Suprapubic skin (tissue), 4 donors: ENCODE measurements at regions not wholly inside any gene's neighbourhood (a gene's known extent, or its start where the extent isn't known, plus 50 kb on each side); places are given as distances from the start of the nearest gene placed in this dataset.

Experiments used
- DNase-seq, 2 donors: peaks; one replicate each; pipeline ENCODE4 v3.0.0-alpha.2; 2019; ENCODE audit warnings: low spot score in 2 of 2
- H3K27ac ChIP-seq: fragments of 200-600 bp; sonication (generic); one replicate; pipeline ENCODE4 v1.5.1; 2019
- H3K27me3 ChIP-seq: fragments of 200-600 bp; sonication (generic); one replicate; pipeline ENCODE4 v1.5.1; 2019
- H3K36me3 ChIP-seq: fragments of 200-600 bp; sonication (generic); one replicate; pipeline ENCODE4 v1.5.1; 2019
- H3K4me1 ChIP-seq: fragments of 200-600 bp; sonication (generic); one replicate; pipeline ENCODE4 v1.5.1; 2019
- H3K4me3 ChIP-seq: fragments of 200-600 bp; sonication (generic); one replicate; pipeline ENCODE4 v1.5.1; 2019; ENCODE audit warnings: mild to moderate bottlenecking
- H3K9me3 ChIP-seq: fragments of 200-600 bp; sonication (generic); one replicate; pipeline ENCODE4 v1.5.1; 2019
- EP300 ChIP-seq: sonication (generic); formaldehyde crosslinking; IDR thresholded peaks from one replicate; pipeline ENCODE4 v1.6.1; 2017; ENCODE audit warnings: antibody characterized with exemption
- POLR2A ChIP-seq, 2 donors: fragments of 450-650 bp; IDR thresholded peaks; one replicate each; pipeline ENCODE4 v1.6.1; 2017; ENCODE audit warnings: antibody characterized with exemption in 2 of 2, mild to moderate bottlenecking in 2 of 2, moderate library complexity in 2 of 2
- POLR2AphosphoS5 ChIP-seq, 3 donors: sonication (generic); formaldehyde crosslinking; IDR thresholded peaks; one replicate each; pipeline ENCODE4 v1.6.1; 2017; ENCODE audit warnings: antibody characterized with exemption in 3 of 3
- WGBS: methylation state at CpG from one replicate; pipeline ENCODE4 v1.1.5; 2018; 5-methylcytosine and 5-hydroxymethylcytosine counted together
- TF ChIP-seq, protein P1 (sequence below), 2 donors: fragments of 200-600 bp in 1 of 2; fragments of 450-650 bp in 1 of 2; sonication (generic) in 1 of 2; IDR thresholded peaks; one replicate each; pipeline ENCODE4 v1.5.1; 2016 to 2019; ENCODE audit warnings: antibody characterized with exemption in 2 of 2, mild to moderate bottlenecking in 1 of 2, moderate library complexity in 1 of 2

DNA sequence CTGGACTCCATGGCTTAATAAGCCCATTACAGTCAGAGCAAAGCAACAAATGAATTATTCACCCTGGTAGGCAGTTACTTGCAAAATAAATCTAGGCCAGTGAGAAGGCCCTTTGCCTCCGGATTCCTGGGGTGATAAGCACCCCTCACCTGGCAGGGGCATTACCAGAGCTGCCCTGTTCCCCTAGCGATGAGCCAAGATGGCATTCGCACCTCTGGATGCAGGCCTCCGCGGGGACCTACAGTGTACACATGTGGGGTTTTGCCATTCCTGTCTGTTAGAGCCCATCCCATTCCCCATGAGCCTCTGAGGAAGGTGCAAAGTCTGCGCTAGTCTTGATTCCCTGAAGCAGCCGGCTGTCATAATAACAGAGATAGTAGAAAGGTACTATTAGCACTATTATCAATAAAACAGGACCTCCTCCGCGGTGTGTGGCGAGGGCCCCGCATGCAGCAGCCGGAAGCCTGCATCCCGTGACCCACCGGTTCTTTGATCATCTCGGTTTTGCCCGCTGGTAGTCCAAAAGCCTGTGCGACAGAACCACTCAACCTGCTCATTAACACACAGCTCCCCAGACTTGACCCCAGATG is 344.3 kb downstream of the BRD1 start:
- no peaks in the 10 kb centered on the region for H3K9me3 ChIP-seq
- peaks cover 15% of the 10 kb centered on the region for H3K4me1 ChIP-seq
- peak; percentile 21 to 66 for DNase-seq
- no peak overlapping the region for H3K4me3 ChIP-seq
- no peaks in the 10 kb centered on the region for H3K36me3 ChIP-seq
- TF ChIP-seq EP300 (no peak), POLR2A (IDR thresholded peaks at IDR 0.05) (no peak), POLR2AphosphoS5 (IDR thresholded peaks at IDR 0.05) (no peak)
- TF ChIP-seq, protein P1, sequence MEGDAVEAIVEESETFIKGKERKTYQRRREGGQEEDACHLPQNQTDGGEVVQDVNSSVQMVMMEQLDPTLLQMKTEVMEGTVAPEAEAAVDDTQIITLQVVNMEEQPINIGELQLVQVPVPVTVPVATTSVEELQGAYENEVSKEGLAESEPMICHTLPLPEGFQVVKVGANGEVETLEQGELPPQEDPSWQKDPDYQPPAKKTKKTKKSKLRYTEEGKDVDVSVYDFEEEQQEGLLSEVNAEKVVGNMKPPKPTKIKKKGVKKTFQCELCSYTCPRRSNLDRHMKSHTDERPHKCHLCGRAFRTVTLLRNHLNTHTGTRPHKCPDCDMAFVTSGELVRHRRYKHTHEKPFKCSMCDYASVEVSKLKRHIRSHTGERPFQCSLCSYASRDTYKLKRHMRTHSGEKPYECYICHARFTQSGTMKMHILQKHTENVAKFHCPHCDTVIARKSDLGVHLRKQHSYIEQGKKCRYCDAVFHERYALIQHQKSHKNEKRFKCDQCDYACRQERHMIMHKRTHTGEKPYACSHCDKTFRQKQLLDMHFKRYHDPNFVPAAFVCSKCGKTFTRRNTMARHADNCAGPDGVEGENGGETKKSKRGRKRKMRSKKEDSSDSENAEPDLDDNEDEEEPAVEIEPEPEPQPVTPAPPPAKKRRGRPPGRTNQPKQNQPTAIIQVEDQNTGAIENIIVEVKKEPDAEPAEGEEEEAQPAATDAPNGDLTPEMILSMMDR (IDR thresholded peaks at IDR 0.05) = no peak
- no peak overlapping the region for H3K27ac ChIP-seq
- peaks cover 29% of the 10 kb centered on the region for H3K27me3 ChIP-seq
- 89% methylated on average over 14 of the region's 17 CpGs for WGBS

DNA sequence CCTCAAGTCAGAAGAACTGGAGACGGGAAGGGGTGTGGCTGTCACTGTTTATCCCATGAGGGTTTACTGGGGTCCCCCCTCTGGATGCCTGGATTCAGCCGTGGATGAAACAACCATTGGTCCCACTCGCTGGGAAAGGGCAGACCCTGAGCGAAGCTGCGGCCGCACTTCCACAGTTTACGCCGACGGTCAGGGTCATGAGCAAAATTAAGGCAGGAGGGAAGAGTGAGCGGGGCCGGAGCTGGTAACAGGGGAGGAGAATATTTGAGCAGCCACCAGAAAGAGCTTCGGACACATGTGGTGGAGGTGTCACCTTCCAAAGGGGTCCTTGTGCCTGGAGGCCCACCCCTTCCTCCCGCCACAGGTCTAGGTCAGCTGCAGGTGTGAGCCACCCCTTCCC is 344.9 kb downstream of the BRD1 start:
- Histone ChIP-seq H3K9me3 (no peaks in the 10 kb centered on the region), H3K27me3 (peaks cover 29% of the 10 kb centered on the region), H3K36me3 (no peaks in the 10 kb centered on the region), H3K4me1 (peaks cover 15% of the 10 kb centered on the region), H3K4me3 (no peak overlapping the region), H3K27ac (no peak overlapping the region)
- TF ChIP-seq, protein P1 (IDR thresholded peaks at IDR 0.05) = no peak
- TF ChIP-seq EP300 (no peak), POLR2AphosphoS5 (IDR thresholded peaks at IDR 0.05) (no peak), POLR2A (IDR thresholded peaks at IDR 0.05) (no peak)
- peak in 1 of 2 donors; percentile 72 for DNase-seq
- 88% methylated on average over 13 of the region's 13 CpGs for WGBS

DNA sequence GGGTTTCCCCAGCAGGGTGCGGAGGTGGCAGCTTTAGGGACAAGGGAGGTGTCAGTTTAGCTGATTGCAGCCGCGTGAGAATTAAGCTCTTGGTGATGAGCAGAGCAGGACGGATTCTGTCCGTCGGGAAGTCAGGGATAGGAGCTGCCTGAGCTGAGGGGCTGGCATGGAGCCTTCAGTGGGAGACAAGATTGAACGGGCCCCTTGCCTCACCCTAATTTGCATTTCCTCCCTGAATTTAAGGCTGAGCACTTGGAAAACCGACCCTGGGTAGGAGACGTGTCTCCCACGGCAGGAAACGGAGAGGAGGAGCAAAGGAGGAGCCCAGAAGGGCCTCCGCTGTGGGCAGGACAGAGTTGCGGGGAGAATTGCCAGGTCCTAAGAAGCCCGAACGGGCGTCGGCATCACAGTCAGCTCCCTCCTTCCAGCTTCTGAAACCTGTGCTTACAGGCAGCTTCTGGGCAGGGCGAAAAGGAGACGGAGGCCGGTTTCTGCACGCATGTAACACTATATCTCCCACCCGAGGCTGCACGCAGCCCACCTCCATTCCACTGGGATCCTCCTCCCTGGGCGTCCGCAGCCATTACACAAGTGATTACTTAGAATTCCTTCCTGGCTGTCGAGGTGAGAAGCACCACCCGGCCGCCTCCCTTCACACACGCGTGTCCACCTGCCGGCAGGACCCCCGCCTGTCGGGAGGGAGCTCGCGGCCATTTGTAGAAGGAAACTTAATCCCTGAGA is 345.8 kb downstream of the BRD1 start:
- WGBS = 29% methylated on average over 33 of the region's 35 CpGs
- H3K27me3 ChIP-seq = peaks cover 29% of the 10 kb centered on the region
- H3K36me3 ChIP-seq = no peaks in the 10 kb centered on the region
- H3K4me3 ChIP-seq = peak overlapping the region; percentile 34
- DNase-seq = peak in 1 of 2 donors; percentile 73
- no peak overlapping the region for H3K27ac ChIP-seq
- TF ChIP-seq EP300 (no peak), POLR2A (IDR thresholded peaks at IDR 0.05) (no peak), POLR2AphosphoS5 (IDR thresholded peaks at IDR 0.05) (no peak)
- TF ChIP-seq, protein P1 (IDR thresholded peaks at IDR 0.05) = no peak
- H3K9me3 ChIP-seq = no peaks in the 10 kb centered on the region
- peaks cover 15% of the 10 kb centered on the region for H3K4me1 ChIP-seq

DNA sequence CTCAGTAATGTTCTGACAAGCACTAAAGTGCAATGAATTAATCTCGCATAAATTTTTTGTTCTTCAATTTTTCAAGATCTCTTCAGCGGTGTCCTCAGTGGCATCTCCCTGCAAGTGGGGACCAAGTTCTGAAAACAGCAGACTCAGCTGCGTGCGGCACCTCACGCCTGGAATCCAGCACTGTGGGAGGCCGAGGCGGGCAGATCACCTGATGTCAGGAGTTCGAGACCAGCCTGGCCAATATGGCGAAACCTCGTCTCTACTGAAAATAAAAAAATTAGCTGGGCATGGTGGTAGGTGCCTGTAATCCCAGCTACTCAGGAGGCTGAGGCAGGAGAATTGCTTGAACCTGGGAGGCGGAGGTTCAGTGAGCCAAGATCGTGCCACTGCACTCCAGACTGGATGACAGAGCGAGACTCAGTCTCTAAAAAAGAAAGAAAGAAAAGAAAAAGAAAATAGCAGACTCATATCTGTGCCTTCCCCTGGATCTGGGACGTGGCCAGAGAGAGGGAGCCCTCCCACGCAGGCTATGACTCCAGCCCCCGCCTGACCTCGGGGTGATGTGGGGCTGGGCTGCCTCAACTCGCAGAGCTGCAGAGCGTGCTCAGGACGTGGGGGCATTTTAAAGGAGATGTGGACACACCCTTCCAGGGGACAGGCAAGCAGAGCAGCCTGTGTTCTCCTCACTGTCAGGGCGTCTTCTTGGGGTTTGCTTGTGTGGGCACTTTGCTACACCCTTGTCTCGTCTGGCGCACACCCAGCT is 346.6 kb downstream of the BRD1 start:
- WGBS = 55% methylated on average over 23 of the region's 23 CpGs
- DNase-seq = no peak
- H3K36me3 ChIP-seq = no peaks in the 10 kb centered on the region
- H3K4me1 ChIP-seq = peaks cover 15% of the 10 kb centered on the region
- H3K27ac ChIP-seq = no peak overlapping the region
- H3K9me3 ChIP-seq = no peaks in the 10 kb centered on the region
- H3K27me3 ChIP-seq = peaks cover 27% of the 10 kb centered on the region
- TF ChIP-seq, protein P1 (IDR thresholded peaks at IDR 0.05) = no peak
- no peak for TF ChIP-seq POLR2AphosphoS5 (IDR thresholded peaks at IDR 0.05)
- TF ChIP-seq POLR2A (IDR thresholded peaks at IDR 0.05) = no peak
- TF ChIP-seq EP300 = no peak
- peak overlapping the region; percentile 34 for H3K4me3 ChIP-seq

DNA sequence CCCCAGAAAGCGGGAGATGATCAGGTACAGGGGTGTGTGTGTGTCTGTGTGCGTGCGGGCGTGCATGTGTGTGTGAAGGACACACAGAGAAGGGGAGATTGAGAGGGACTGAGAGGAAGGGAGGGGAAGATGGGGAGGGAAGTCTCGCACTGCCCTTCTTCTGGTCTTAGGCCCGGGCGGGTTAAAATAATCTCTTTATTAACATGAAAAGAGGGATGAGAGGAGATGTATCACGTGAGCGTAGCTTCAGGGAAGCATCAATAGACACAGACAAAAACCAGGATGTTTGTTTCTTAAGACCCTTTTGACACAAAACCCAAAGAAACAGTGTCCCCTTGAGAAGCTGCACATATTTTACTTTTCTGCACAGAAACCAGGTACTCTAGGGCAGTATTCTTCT is 347.3 kb downstream of the BRD1 start:
- 70% methylated on average over 9 of the region's 9 CpGs for WGBS
- Histone ChIP-seq H3K36me3 (no peaks in the 10 kb centered on the region), H3K9me3 (no peaks in the 10 kb centered on the region), H3K27ac (no peak overlapping the region), H3K27me3 (peaks cover 20% of the 10 kb centered on the region), H3K4me1 (peaks cover 15% of the 10 kb centered on the region), H3K4me3 (no peak overlapping the region)
- TF ChIP-seq, protein P1 (IDR thresholded peaks at IDR 0.05) = no peak
- TF ChIP-seq POLR2AphosphoS5 (IDR thresholded peaks at IDR 0.05) = no peak
- no peak for TF ChIP-seq POLR2A (IDR thresholded peaks at IDR 0.05)
- TF ChIP-seq EP300 = no peak
- no peak for DNase-seq
